ENCODE measurements at regions not wholly inside any gene's neighbourhood (a gene's known extent, or its start where the extent isn't known, plus 50 kb on each side); places are given as distances from the start of the nearest gene placed in this dataset.

DNA sequence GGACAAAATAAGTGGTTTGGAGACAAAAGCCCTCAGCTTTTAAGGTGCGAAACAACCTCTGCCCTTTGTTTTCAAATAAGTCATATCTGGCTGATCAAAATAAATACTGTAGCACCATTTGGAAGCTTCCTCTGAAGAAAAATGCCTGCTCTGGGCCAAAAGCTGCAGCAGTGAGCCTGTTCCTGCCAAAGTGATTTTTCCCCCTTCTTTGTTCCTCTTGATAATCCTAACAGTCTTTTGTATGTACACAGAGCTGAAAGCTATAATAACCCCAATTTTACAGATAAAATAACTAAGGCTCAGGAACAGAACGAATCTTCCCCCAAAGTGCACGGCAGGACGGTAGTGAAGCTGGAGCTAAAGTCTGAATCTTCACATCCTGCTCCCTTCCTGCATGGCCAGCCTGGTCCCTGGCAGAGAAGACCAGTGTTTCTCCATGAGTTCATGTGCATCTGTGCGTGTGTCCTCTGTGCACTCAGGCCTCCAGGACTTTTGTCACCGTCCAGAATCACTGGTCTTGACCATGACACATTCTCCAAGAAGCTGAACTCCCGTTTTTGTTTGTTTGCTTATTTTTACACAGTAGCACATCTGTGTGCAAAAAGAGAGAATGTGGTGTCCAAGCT, 2114.1 kb upstream of the PIK3C3 start:
- peaks cover 0 to 8% of the 10 kb centered on the region in 2 donors for H3K4me1 ChIP-seq
- no peaks in the 10 kb centered on the region for H3K36me3 ChIP-seq
- peak overlapping the region in 2 of 3 donors; percentile 51 to 65 for H3K4me3 ChIP-seq
- TF ChIP-seq, protein P1, sequence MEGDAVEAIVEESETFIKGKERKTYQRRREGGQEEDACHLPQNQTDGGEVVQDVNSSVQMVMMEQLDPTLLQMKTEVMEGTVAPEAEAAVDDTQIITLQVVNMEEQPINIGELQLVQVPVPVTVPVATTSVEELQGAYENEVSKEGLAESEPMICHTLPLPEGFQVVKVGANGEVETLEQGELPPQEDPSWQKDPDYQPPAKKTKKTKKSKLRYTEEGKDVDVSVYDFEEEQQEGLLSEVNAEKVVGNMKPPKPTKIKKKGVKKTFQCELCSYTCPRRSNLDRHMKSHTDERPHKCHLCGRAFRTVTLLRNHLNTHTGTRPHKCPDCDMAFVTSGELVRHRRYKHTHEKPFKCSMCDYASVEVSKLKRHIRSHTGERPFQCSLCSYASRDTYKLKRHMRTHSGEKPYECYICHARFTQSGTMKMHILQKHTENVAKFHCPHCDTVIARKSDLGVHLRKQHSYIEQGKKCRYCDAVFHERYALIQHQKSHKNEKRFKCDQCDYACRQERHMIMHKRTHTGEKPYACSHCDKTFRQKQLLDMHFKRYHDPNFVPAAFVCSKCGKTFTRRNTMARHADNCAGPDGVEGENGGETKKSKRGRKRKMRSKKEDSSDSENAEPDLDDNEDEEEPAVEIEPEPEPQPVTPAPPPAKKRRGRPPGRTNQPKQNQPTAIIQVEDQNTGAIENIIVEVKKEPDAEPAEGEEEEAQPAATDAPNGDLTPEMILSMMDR (IDR thresholded peaks at IDR 0.05): no peak
- no peak for TF ChIP-seq POLR2A (IDR thresholded peaks at IDR 0.05)
- no peak for TF ChIP-seq POLR2AphosphoS5 (IDR thresholded peaks at IDR 0.05)
- no peaks in the 10 kb centered on the region for H3K27me3 ChIP-seq
- no peak for DNase-seq (ENCODE audit: low spot score in 2 of 2)
- H3K27ac ChIP-seq: no peak overlapping the region
- H3K9me3 ChIP-seq: no peaks in the 10 kb centered on the region
- intact Hi-C loops (cut with DNase I; ENCODE audit: low total_unique reads): no loop called here

DNA sequence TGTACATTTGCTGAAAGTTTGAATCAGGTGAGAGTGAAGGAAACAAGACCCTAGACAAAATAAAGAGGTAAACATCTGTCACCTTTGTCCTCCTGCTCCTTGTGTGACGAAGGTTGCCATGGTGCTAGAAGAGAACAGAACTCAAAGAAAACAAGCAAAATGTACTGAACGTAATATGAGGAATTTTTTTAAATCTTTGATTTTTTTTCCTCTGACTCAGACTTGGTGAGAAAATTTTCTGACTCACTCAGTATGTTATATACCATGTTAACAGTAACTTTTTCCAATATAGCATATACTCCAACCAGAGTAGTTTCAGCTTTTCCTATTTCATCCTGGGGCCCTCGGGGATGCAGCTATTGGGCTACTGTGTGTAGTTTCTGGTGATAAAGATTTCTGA, 2114.6 kb upstream of the PIK3C3 start:
- H3K27ac ChIP-seq: no peak overlapping the region
- H3K9me3 ChIP-seq: no peaks in the 10 kb centered on the region
- no peaks in the 10 kb centered on the region for H3K36me3 ChIP-seq
- H3K27me3 ChIP-seq: no peaks in the 10 kb centered on the region
- H3K4me3 ChIP-seq: no peak overlapping the region
- no peak for DNase-seq (ENCODE audit: low spot score in 2 of 2)
- TF ChIP-seq POLR2A (IDR thresholded peaks at IDR 0.05) (no peak), POLR2AphosphoS5 (IDR thresholded peaks at IDR 0.05) (no peak)
- TF ChIP-seq, protein P1 (IDR thresholded peaks at IDR 0.05): no peak
- peaks cover 0 to 8% of the 10 kb centered on the region in 2 donors for H3K4me1 ChIP-seq
- intact Hi-C loops (cut with DNase I; ENCODE audit: low total_unique reads): no loop called here

- TF ChIP-seq, protein P1 (IDR thresholded peaks at IDR 0.05): no peak
- TF ChIP-seq POLR2A (IDR thresholded peaks at IDR 0.05): no peak
- TF ChIP-seq POLR2AphosphoS5 (IDR thresholded peaks at IDR 0.05): no peak
- no peaks in the 10 kb centered on the region for H3K9me3 ChIP-seq
- H3K4me1 ChIP-seq: peaks cover 0 to 8% of the 10 kb centered on the region in 2 donors
- no peaks in the 10 kb centered on the region for H3K27me3 ChIP-seq
- intact Hi-C loops (cut with DNase I; ENCODE audit: low total_unique reads): loop anchor here (10.0 kb wide), 1 partner anchor 65 kb away; no protein-coding TSS in a partner anchor
- H3K36me3 ChIP-seq: no peaks in the 10 kb centered on the region
- no peak for DNase-seq (ENCODE audit: low spot score in 2 of 2)
- H3K27ac ChIP-seq: no peak overlapping the region
- H3K4me3 ChIP-seq: no peak overlapping the region
Observed at GRCh38 chr18:39839782-39840181, 2115.3 kb upstream of the PIK3C3 start.

- intact Hi-C loops (cut with DNase I; ENCODE audit: low total_unique reads): loop anchor here (10.0 kb wide), 1 partner anchor 66 kb away; no protein-coding TSS in a partner anchor
- no peaks in the 10 kb centered on the region for H3K9me3 ChIP-seq
- H3K36me3 ChIP-seq: no peaks in the 10 kb centered on the region
- H3K4me3 ChIP-seq: no peak overlapping the region
- peaks cover 0 to 8% of the 10 kb centered on the region in 2 donors for H3K4me1 ChIP-seq
- H3K27ac ChIP-seq: no peak overlapping the region
- TF ChIP-seq POLR2AphosphoS5 (IDR thresholded peaks at IDR 0.05) (no peak), POLR2A (IDR thresholded peaks at IDR 0.05) (no peak)
- TF ChIP-seq, protein P1 (IDR thresholded peaks at IDR 0.05): no peak
- no peak for DNase-seq (ENCODE audit: low spot score in 2 of 2)
- H3K27me3 ChIP-seq: no peaks in the 10 kb centered on the region
Observed at GRCh38 chr18:39838831-39839230, 2116.2 kb upstream of the PIK3C3 start.

- TF ChIP-seq POLR2AphosphoS5 (IDR thresholded peaks at IDR 0.05) (no peak), POLR2A (IDR thresholded peaks at IDR 0.05) (no peak)
- TF ChIP-seq, protein P1 (IDR thresholded peaks at IDR 0.05): no peak
- H3K36me3 ChIP-seq: no peaks in the 10 kb centered on the region
- H3K4me3 ChIP-seq: no peak overlapping the region
- H3K4me1 ChIP-seq: no peaks in the 10 kb centered on the region
- H3K9me3 ChIP-seq: no peaks in the 10 kb centered on the region
- DNase-seq (ENCODE audit: low spot score in 2 of 2): no peak
- no peaks in the 10 kb centered on the region for H3K27me3 ChIP-seq
- H3K27ac ChIP-seq: no peak overlapping the region
- intact Hi-C loops (cut with DNase I; ENCODE audit: low total_unique reads): loop anchor here (10.0 kb wide), 1 partner anchor 69 kb away; no protein-coding TSS in a partner anchor
Observed at GRCh38 chr18:39835303-39836030, 2119.6 kb upstream of the PIK3C3 start.
